IPS-NIHi11 (cell line): ENCODE measurements at regions not wholly inside any gene's neighbourhood (a gene's known extent, or its start where the extent isn't known, plus 50 kb on each side); places are given as distances from the start of the nearest gene placed in this dataset.
A peak's percentile ranks its signal among the peaks of the same experiment; 100 is the strongest.
"Not testable (repeated sequence)": the region's sequence is repeated elsewhere in the genome, so short reads cannot be mapped to it uniquely, and the experiment has no call there.

Experiments
- DNase-seq: peaks from one replicate; pipeline ENCODE4 v3.0.0; 2012; ENCODE audit warnings: mixed read lengths, low spot score

GRCh38 chr11:38005597-38005996 is 1407.6 kb upstream of the RAG2 start:
- DNase-seq = no peak

DNA sequence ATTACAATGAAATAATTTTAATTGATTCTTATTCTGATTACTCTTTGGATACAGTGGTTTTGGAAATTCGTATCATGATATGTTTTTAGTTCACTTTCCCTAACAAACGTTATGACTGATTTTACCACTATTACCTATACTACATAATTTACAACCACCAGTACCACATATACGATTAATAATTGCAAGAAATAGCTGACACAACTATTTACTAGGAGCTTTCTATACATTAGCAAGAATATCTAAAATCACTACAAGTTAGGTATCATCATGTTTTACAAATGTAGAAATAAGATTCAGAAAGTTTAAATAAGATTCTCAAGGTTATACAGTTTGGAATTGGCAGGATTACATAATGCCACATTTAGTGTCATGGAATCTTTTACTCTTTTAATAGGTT is 1401.1 kb upstream of the RAG2 start:
- no peak for DNase-seq

DNA sequence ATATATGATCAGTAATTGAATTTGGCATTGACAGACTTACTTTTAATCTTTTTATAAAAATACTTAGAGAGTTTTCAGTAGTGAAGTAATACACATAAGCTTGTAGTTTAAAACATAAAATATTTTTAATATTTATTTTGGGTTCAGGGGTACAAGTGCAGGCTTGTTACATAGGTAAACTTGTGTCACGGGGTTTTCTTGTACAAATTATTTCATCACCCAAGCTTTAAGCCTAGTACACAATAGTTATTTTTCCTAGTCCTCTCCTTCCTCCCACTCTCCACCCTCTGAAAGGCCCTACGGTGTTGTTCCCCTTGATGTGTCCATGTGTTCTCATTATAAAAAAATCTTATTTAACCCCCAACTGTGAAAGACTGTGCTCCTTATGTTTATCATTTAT is 1397.8 kb upstream of the RAG2 start:
- DNase-seq = no peak

GRCh38 chr11:37988031-37988430 is 1390.0 kb upstream of the RAG2 start:
- DNase-seq = no peak

GRCh38 chr11:37984991-37985390 is 1387.0 kb upstream of the RAG2 start:
- DNase-seq = no peak

- no peak for DNase-seq
Measured at GRCh38 chr11:37978647-37979046, 1380.6 kb upstream of the RAG2 start.

DNA sequence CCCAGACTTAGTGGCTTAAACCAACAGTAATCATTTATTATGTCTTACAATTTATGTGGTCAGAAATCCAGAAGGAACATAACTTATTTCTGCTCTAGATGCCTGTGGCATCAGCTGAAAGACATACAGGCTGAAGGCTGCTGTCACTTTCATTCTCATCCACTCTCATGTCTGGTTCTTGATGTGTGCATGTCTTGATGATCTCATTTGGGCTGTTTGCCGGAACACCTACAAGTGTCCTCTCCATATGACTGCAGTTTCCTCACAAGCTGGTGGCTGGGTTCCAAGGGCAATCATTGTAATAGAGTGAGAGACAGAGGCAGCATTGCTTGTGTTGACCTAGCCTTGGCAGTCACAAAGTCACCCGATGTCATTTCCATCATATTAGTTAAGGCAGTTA is 1375.9 kb upstream of the RAG2 start:
- DNase-seq = no peak

DNA sequence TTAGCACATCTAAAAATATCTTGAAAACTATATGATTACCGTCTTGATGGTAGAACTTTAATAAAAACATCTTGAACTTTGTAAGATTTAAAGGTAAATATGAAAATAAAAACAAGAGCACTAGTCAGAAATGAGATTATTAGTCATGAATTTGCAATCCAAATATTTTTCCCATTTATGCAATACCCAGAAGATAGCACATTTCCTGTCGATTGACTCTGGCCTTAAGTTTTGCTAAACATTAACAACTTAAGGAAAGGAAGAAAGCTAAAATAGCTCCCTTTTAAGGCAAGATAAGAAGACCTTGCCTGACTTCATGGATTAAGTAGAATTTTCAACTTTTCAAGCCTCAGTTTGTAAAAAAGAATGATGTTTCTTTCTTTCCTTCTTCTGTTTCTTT is 1374.7 kb upstream of the RAG2 start:
- no peak for DNase-seq

GRCh38 chr11:37969336-37969735 is 1371.3 kb upstream of the RAG2 start:
- DNase-seq = not testable (repeated sequence)

DNA sequence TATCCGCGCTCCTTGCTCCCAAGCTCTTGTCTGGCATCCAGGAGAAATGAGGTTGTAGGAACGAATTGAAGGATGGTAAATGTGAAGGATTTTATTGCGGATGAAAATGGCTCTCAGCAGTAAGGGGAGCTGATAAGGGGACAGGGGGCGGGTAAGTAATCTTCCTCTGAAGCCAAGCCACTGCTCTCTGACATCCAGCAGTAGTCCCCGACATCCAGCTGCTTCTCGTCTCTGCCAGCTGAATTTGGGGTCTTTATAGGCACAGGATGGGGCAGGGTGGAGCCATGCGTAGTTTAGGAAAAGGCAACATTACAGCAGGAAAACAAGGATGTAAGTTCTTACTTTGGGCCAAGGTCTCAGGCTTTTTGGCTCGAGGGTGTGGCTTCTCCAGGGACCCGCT is 1370.1 kb upstream of the RAG2 start:
- no peak for DNase-seq

DNA sequence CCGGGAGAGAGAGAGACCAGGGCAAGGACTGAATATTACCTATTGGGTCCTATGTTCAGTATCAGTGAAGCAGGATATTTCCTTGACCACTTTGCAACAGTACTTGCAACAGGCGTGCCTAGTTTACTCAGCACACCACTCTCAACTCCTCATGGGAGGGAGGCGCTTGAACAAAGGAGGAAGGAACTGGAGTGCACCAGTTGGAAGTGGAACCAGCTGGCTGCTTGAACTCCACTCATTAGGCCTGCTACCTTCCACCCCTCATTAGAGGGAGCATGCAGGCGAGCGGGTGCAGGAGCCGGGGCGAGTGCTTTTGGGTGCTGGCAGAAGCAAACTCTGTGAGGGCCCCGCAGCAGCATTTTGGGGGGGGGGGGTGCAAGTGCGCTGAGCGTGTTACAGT is 1369.6 kb upstream of the RAG2 start:
- no peak for DNase-seq

GRCh38 chr11:37963440-37963839 is 1365.4 kb upstream of the RAG2 start:
- peak; percentile 61 for DNase-seq

- no peak for DNase-seq
Measured at GRCh38 chr11:37957717-37958116, 1359.7 kb upstream of the RAG2 start.

DNA sequence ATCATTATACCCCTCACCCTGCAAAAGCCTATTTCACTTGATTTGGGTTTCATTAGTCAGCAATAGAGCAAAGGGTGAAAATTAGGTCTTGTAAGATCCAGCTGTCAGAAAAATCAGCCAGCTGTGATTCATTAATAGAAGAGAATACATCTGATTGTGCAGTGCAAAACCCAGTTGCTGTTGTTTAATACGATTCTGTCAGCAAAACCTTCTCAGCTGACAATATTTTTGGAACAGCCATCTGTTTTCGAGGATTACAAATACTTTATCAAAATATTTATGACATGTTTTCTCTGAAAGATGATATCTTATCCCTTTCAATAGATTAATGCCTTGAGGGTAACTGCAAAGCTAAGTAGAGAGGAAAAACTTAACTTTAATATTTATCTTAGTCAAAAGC is 1354.0 kb upstream of the RAG2 start:
- no peak for DNase-seq

DNA sequence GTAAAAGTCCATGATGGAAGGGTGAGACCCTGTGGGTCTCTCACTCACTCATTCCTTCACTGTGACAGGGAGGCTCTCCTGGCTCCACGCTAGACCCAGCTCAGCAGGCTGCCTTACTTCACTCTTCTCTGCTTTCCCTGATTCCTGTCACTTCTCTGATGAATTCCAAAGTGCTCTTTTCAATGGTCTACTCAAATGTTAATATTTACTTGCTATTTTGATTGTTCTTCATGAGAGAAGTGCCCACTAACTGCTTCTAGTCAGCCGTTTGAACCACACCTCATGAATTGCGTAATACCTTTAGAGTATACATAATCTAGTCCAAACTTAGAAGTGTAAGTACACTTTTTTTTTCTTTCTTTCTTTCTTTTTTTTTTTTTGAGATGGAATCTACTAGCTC is 1350.2 kb upstream of the RAG2 start:
- no peak for DNase-seq

DNA sequence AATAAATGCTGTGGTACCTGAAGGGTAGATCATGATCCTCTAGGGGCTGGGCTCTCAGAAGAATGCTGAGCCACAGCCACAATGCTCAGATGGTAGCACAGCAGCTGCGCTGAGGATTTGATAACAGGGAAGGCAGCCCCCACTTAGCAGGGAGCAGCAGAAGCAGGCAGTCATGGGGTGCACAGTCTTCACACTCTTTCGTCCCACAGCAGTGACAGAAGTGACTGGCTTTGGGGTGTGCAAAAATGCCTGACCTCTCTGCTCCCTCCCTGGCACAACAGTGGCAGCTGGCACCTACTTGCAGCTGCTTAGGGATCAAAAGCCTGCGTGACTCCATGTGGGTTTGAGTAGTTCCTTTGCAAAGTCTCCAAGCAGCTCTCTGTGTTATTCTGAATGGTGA is 1349.8 kb upstream of the RAG2 start:
- no peak for DNase-seq

GRCh38 chr11:37946155-37946766 is 1348.2 kb upstream of the RAG2 start:
- peak; percentile 31 for DNase-seq

- DNase-seq = no peak
Measured at GRCh38 chr11:37942081-37942480, 1344.0 kb upstream of the RAG2 start.

DNA sequence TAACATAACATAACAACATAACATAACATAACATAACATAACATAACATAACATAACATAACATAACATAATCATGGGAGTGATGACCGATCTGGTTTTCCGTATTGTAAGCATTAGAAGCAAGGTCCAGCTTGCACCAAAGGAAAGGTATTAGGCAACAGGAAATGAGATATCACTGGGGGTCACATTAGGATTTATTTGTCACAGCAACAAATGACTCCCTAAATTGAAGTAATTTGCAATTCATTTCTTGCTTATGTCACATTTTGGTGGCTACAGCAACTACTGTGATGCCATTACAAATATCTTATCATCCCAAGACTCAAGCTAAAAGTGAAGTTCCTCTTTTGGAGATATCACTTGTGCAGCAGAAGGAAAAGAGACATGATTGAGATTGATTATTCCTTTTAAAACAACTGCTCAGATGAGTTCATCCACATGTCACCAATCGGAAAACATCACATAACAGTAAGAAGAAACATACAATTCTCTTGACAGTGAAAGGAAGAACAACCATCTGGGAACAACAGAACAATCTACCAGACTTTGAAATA is 1331.1 kb upstream of the RAG2 start:
- DNase-seq = no peak

DNA sequence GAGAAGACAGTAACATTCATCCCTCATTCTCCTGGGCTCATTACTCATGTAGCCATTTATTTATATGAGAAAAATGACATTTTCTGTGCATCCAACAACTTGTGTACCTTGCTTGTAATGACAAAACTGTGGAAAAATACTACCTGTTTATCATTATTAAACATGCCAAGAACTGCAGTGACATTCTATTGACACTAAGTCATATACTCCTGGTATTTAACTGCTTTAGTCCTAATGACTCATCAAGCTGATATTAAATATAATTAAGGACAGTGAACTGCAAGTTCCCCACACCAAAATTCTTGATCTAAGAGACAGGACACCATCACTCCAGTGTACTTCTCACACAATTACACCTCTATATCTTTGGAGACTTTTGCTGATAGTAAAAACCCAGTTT is 1328.7 kb upstream of the RAG2 start:
- no peak for DNase-seq

GRCh38 chr11:37916331-37916730 is 1318.3 kb upstream of the RAG2 start:
- no peak for DNase-seq

GRCh38 chr11:37914859-37915258 is 1316.8 kb upstream of the RAG2 start:
- DNase-seq = no peak

- DNase-seq = no peak
Measured at GRCh38 chr11:37908219-37908548, 1310.1 kb upstream of the RAG2 start.

DNA sequence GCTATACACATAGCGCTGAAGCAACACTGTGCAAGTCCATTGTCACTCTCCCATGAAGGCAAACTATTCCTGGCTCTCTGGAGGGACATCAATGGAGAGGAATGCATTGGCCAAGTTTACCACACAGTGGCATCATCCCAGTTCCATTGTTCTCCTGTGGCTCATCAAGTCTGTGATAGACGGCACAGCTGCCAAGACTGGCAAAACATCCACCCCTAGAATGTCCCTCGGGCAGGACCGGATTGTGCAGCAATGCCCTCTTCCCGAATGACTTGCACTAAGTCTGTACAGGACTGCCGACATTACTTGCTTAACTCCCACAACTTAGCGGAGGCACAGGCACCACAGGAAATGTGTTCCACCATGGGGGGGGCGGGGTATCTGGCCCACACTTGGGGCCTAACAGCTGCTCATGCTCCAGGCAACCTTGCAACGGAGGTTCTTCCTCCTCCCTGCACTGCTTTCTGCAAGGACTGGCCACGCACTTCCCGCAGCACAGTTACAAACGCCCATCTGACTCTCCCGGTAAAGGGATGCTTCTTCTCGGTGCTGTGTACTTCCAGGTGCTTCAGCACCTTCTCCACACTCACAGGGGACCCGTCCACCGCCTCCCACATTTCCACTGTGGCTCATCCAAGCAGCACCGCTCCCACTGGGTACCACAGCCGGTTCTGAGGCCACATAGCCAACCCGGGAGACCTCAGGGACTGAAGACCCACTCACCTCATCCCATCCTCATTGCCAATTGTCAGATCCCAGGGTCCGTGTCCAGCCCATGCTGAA is 1309.6 kb upstream of the RAG2 start:
- no peak for DNase-seq
